Activated CD4-positive, CD25-positive, alpha-beta regulatory T cell treated with anti-CD3 and anti-CD28 coated beads, Interleukin-2, amount 50 U/mL, for 16 hours (primary cell): ENCODE measurements at regions not wholly inside any gene's neighbourhood (a gene's known extent, or its start where the extent isn't known, plus 50 kb on each side); places are given as distances from the start of the nearest gene placed in this dataset.
A peak's percentile ranks its signal among the peaks of the same experiment; 100 is the strongest.
"Not testable (repeated sequence)": the region's sequence is repeated elsewhere in the genome, so short reads cannot be mapped to it uniquely, and the experiment has no call there.

Source experiments
- DNase-seq: peaks from one replicate; pipeline ENCODE4 v3.0.0-alpha.2; 2020; ENCODE audit warnings: low read depth, low spot score

- no peak for DNase-seq
These were observed 73.8 kb downstream of the DIO3 start for GRCh38 chr14:101634850-101635748.

GRCh38 chr14:101635749-101636560, 74.7 kb downstream of the DIO3 start:
- DNase-seq = no peak

GRCh38 chr14:101639241-101639833, 78.0 kb downstream of the DIO3 start:
- no peak for DNase-seq

- no peak for DNase-seq
These were observed 82.4 kb downstream of the DIO3 start for GRCh38 chr14:101643651-101644050.

- no peak for DNase-seq
These were observed 92.8 kb downstream of the DIO3 start for GRCh38 chr14:101654051-101654450.

GRCh38 chr14:101657372-101657771, 96.1 kb downstream of the DIO3 start:
- DNase-seq = no peak

- no peak for DNase-seq
These were observed 95.9 kb upstream of the PPP2R5C start for GRCh38 chr14:101665478-101666078.

GRCh38 chr14:101666264-101666663, 95.2 kb upstream of the PPP2R5C start:
- DNase-seq = no peak

- no peak for DNase-seq
These were observed 91.9 kb upstream of the PPP2R5C start for GRCh38 chr14:101669629-101670028.

- no peak for DNase-seq
These were observed 87.6 kb upstream of the PPP2R5C start for GRCh38 chr14:101673873-101674272.

- DNase-seq = not testable (repeated sequence)
These were observed 85.7 kb upstream of the PPP2R5C start for GRCh38 chr14:101675835-101676234.

GRCh38 chr14:101677912-101678327, 83.6 kb upstream of the PPP2R5C start:
- not testable (repeated sequence) for DNase-seq

- no peak for DNase-seq
These were observed 79.7 kb upstream of the PPP2R5C start for GRCh38 chr14:101681795-101682194.

- DNase-seq = no peak
These were observed 78.1 kb upstream of the PPP2R5C start for GRCh38 chr14:101683365-101683764.

- DNase-seq = no peak
These were observed 73.6 kb upstream of the PPP2R5C start for GRCh38 chr14:101687756-101688546.

- DNase-seq = no peak
These were observed 72.4 kb upstream of the PPP2R5C start for GRCh38 chr14:101689039-101689501.

GRCh38 chr14:101689966-101690365, 71.5 kb upstream of the PPP2R5C start:
- not testable (repeated sequence) for DNase-seq

- no peak for DNase-seq
These were observed 65.8 kb upstream of the PPP2R5C start for GRCh38 chr14:101695659-101696058.

- no peak for DNase-seq
These were observed 57.4 kb upstream of the PPP2R5C start for GRCh38 chr14:101704140-101704539.

GRCh38 chr14:101705733-101706508, 55.6 kb upstream of the PPP2R5C start:
- peak; percentile 31 for DNase-seq
